H9 (cell line): ENCODE measurements at regions not wholly inside any gene's neighbourhood (a gene's known extent, or its start where the extent isn't known, plus 50 kb on each side); places are given as distances from the start of the nearest gene placed in this dataset.

ENCODE experiments used
- DNase-seq: peaks from one replicate; pipeline ENCODE4 v3.0.0-alpha.2; 2017
- H2AFZ ChIP-seq: one replicate; pipeline ENCODE4 v1.6.1; 2013; ENCODE audit warnings: mild to moderate bottlenecking, low read length, control low read depth, moderate library complexity
- H2AK5ac ChIP-seq: 2 replicates; pipeline ENCODE4 v1.6.1; 2013; ENCODE audit warnings: low read length, control low read depth, mixed read lengths; ENCODE audit not compliant: insufficient read length
- H2BK120ac ChIP-seq: one replicate; pipeline ENCODE4 v1.6.1; 2013; ENCODE audit warnings: low read depth, mild to moderate bottlenecking, low read length, control low read depth, inconsistent platforms; ENCODE audit not compliant: poor library complexity, severe bottlenecking
- H2BK12ac ChIP-seq: 2 replicates; pipeline ENCODE4 v1.6.1; 2013; ENCODE audit warnings: low read length, control low read depth, mixed read lengths, low read depth; ENCODE audit not compliant: insufficient read length
- H2BK15ac ChIP-seq: 2 replicates; pipeline ENCODE4 v1.6.1; 2013; ENCODE audit warnings: low read depth, low read length, control low read depth
- H2BK20ac ChIP-seq: one replicate; pipeline ENCODE4 v1.6.1; 2013; ENCODE audit warnings: low read depth, mild to moderate bottlenecking, low read length, control low read depth, inconsistent platforms; ENCODE audit not compliant: poor library complexity, severe bottlenecking
- H2BK5ac ChIP-seq: 2 replicates; pipeline ENCODE4 v1.6.1; 2013; ENCODE audit warnings: low read length, control low read depth, mixed read lengths; ENCODE audit not compliant: insufficient read length
- H3K14ac ChIP-seq: 2 replicates; pipeline ENCODE4 v1.6.1; 2013; ENCODE audit warnings: low read length, control low read depth; ENCODE audit not compliant: insufficient read depth
- H3K18ac ChIP-seq: 2 replicates; pipeline ENCODE4 v1.6.1; 2013; ENCODE audit warnings: low read depth, mild to moderate bottlenecking, mixed read lengths, low read length, control low read depth; ENCODE audit not compliant: insufficient read length
- H3K23ac ChIP-seq: 2 replicates; pipeline ENCODE4 v1.6.1; 2013; ENCODE audit warnings: low read length, control low read depth, mixed read lengths, low read depth; ENCODE audit not compliant: insufficient read length
- H3K23me2 ChIP-seq: 2 replicates; pipeline ENCODE4 v1.6.1; 2013; ENCODE audit warnings: low read depth, mild to moderate bottlenecking, mixed read lengths, low read length, control low read depth; ENCODE audit not compliant: insufficient read length, poor library complexity, severe bottlenecking
- H3K27ac ChIP-seq: 2 replicates; pipeline ENCODE4 v1.5.1; 2013; ENCODE audit warnings: low read length, control low read depth, mixed read lengths, low read depth; ENCODE audit not compliant: insufficient read length
- H3K27me3 ChIP-seq: 2 replicates; pipeline ENCODE4 v1.6.1; 2013; ENCODE audit warnings: low read length, control low read depth, inconsistent platforms; ENCODE audit not compliant: insufficient read depth
- H3K4ac ChIP-seq: 2 replicates; pipeline ENCODE4 v1.6.1; 2013; ENCODE audit warnings: low read depth, mild to moderate bottlenecking, control low read depth, inconsistent platforms, low read length, moderate library complexity
- H3K4me1 ChIP-seq: 2 replicates; pipeline ENCODE4 v1.6.1; 2013; ENCODE audit warnings: low read length, control low read depth, inconsistent platforms; ENCODE audit not compliant: insufficient read depth
- H3K4me2 ChIP-seq: 2 replicates; pipeline ENCODE4 v1.6.1; 2013; ENCODE audit warnings: low read length, control low read depth, mixed read lengths; ENCODE audit not compliant: insufficient read length, insufficient read depth
- H3K56ac ChIP-seq: 2 replicates; pipeline ENCODE4 v1.6.1; 2013; ENCODE audit warnings: low read depth, mild to moderate bottlenecking, mixed read lengths, low read length, control low read depth; ENCODE audit not compliant: insufficient read length
- H3K79me1 ChIP-seq: 2 replicates; pipeline ENCODE4 v1.6.1; 2013; ENCODE audit warnings: low read depth, mild to moderate bottlenecking, moderate library complexity, low read length, control low read depth, inconsistent platforms; ENCODE audit not compliant: insufficient read depth, poor library complexity, severe bottlenecking
- H3K79me2 ChIP-seq: 2 replicates; pipeline ENCODE4 v1.6.1; 2013; ENCODE audit warnings: low read length, control low read depth, inconsistent platforms; ENCODE audit not compliant: insufficient read depth
- H3K9ac ChIP-seq: 2 replicates; pipeline ENCODE4 v1.6.1; 2013; ENCODE audit warnings: low read length, control low read depth, mixed read lengths; ENCODE audit not compliant: insufficient read length; ENCODE audit errors: extremely low read depth
- H3K9me3 ChIP-seq: one replicate; pipeline ENCODE4 v1.6.1; 2013; ENCODE audit warnings: low read depth, low read length, inconsistent platforms; ENCODE audit not compliant: control insufficient read depth
- H3T11ph ChIP-seq: one replicate; pipeline ENCODE4 v1.6.1; 2013; ENCODE audit warnings: mild to moderate bottlenecking, low read length, control low read depth, inconsistent platforms
- H4K20me1 ChIP-seq: one replicate; pipeline ENCODE4 v1.6.1; 2013; ENCODE audit not compliant: control insufficient read depth, insufficient read length, insufficient read depth
- H4K5ac ChIP-seq: 2 replicates; pipeline ENCODE4 v1.6.1; 2013; ENCODE audit warnings: low read depth, mild to moderate bottlenecking, mixed read lengths, low read length, control low read depth; ENCODE audit not compliant: insufficient read length
- H4K8ac ChIP-seq: replicated peaks from 2 replicates; pipeline ENCODE4 v1.6.1; 2013; ENCODE audit warnings: low read length, control low read depth, mixed read lengths, low read depth; ENCODE audit not compliant: insufficient read length
- H4K91ac ChIP-seq: 2 replicates; pipeline ENCODE4 v1.6.1; 2013; ENCODE audit warnings: low read depth, mild to moderate bottlenecking, moderate library complexity, mixed read lengths, low read length, control low read depth; ENCODE audit not compliant: insufficient read length
- H3K27ac Mint-ChIP-seq, 3 experiments: 2 replicates in 2 of 3; 3 replicates in 1 of 3; pipeline ENCODE4 v1.8.0; 2020 to 2021; ENCODE audit warnings: mixed read lengths in 3 of 3, mild to moderate bottlenecking in 1 of 3, moderate library complexity in 1 of 3
- H3K27me3 Mint-ChIP-seq: 2 replicates; pipeline ENCODE4 v1.8.0; 2021; ENCODE audit warnings: low read depth, mild to moderate bottlenecking, moderate library complexity, mixed read lengths
- H3K36me3 Mint-ChIP-seq, 3 experiments: 2 replicates in 2 of 3; 3 replicates in 1 of 3; pipeline ENCODE4 v1.8.0; 2020 to 2021; ENCODE audit warnings: low read depth in 3 of 3, mixed read lengths in 3 of 3; ENCODE audit not compliant: insufficient read depth in 1 of 3
- H3K4me1 Mint-ChIP-seq, 2 experiments: 2 replicates each; pipeline ENCODE4 v1.8.0; 2020; ENCODE audit warnings: mixed read lengths in 2 of 2
- H3K4me3 Mint-ChIP-seq, 2 experiments: 2 replicates in 1 of 2; 3 replicates in 1 of 2; pipeline ENCODE4 v1.8.0; 2020 to 2021; ENCODE audit warnings: mild to moderate bottlenecking in 2 of 2, mixed read lengths in 2 of 2, moderate library complexity in 1 of 2
- H3K9me3 Mint-ChIP-seq, 2 experiments: 2 replicates in 1 of 2; 3 replicates in 1 of 2; pipeline ENCODE4 v1.8.0; 2020; ENCODE audit warnings: mild to moderate bottlenecking in 2 of 2, mixed read lengths in 2 of 2, moderate library complexity in 1 of 2
- WGBS: extraction: QIAGEN DNeasy Blood & Tissue Kit; methylation state at CpG from one replicate; pipeline ENCODE4 v1.1.7; 2013; ENCODE audit warnings: missing lambda C conversion rate, low lambda C conversion rate, mixed read lengths; ENCODE audit not compliant: insufficient read length; ENCODE audit errors: extremely low coverage; 5-methylcytosine and 5-hydroxymethylcytosine counted together
- TF ChIP-seq, protein P1 (sequence below): fragments of 200-600 bp; sonication (generic); conservative IDR thresholded peaks from 3 replicates; pipeline ENCODE4 v1.8.0; 2021; ENCODE audit warnings: antibody characterized with exemption, mild to moderate bottlenecking

DNA sequence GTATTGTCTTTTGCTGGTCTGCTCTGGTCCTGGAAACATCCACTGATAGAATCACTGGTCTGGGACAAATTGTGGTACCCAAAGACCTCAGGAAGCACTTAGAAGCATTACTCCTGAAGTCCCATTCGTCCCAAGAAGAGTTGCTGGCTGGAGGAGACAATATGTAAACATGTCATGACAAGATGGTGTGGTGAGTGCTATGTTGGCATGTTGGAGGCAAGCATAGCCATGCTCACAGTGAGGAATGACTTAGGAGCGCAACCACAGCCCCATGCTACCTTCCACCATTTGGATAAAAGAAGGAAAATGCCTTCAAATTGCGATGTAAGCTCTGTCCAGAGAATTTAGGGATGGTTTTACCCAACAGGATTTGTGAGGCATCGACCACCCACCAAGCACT, 115.8 kb upstream of the STC2 start:
- WGBS: no CpG with 5 or more reads among the region's 4 CpGs
- Histone ChIP-seq H3K79me2 (no peaks in the 10 kb centered on the region), H3K27me3 (no peaks in the 10 kb centered on the region), H3K23me2 (no peaks in the 10 kb centered on the region), H3K4me1 (no peaks in the 10 kb centered on the region), H2BK15ac (no peak overlapping the region), H4K20me1 (no peaks in the 10 kb centered on the region), H3K27ac (no peak overlapping the region), H2BK120ac (no peak overlapping the region), H2AFZ (no peak overlapping the region), H3K4me2 (no peak overlapping the region), H3K79me1 (no peaks in the 10 kb centered on the region), H4K8ac (no peak overlapping the region), H3K4ac (no peak overlapping the region), H3K14ac (no peak overlapping the region), H4K91ac (no peak overlapping the region), H2AK5ac (no peak overlapping the region), H2BK20ac (no peak overlapping the region), H2BK5ac (no peak overlapping the region), H4K5ac (no peak overlapping the region), H3T11ph (no peak overlapping the region), H3K56ac (no peak overlapping the region), H3K9me3 (no peaks in the 10 kb centered on the region), H3K23ac (no peak overlapping the region), H2BK12ac (no peak overlapping the region), H3K9ac (no peak overlapping the region), H3K18ac (no peak overlapping the region)
- H3K36me3 Mint-ChIP-seq: no peaks in the 10 kb centered on the region; a peak in 1 of 7 replicates
- peaks cover 0 to 3% of the 10 kb centered on the region in 2 experiments; a peak in 2 of 4 replicates for H3K4me1 Mint-ChIP-seq
- H3K9me3 Mint-ChIP-seq: no peaks in the 10 kb centered on the region; a peak in 1 of 5 replicates
- H3K27ac Mint-ChIP-seq: no peak overlapping the region
- TF ChIP-seq, protein P1, sequence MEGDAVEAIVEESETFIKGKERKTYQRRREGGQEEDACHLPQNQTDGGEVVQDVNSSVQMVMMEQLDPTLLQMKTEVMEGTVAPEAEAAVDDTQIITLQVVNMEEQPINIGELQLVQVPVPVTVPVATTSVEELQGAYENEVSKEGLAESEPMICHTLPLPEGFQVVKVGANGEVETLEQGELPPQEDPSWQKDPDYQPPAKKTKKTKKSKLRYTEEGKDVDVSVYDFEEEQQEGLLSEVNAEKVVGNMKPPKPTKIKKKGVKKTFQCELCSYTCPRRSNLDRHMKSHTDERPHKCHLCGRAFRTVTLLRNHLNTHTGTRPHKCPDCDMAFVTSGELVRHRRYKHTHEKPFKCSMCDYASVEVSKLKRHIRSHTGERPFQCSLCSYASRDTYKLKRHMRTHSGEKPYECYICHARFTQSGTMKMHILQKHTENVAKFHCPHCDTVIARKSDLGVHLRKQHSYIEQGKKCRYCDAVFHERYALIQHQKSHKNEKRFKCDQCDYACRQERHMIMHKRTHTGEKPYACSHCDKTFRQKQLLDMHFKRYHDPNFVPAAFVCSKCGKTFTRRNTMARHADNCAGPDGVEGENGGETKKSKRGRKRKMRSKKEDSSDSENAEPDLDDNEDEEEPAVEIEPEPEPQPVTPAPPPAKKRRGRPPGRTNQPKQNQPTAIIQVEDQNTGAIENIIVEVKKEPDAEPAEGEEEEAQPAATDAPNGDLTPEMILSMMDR: no peak
- H3K4me3 Mint-ChIP-seq: no peak overlapping the region
- no peak for DNase-seq
- peaks cover 5% of the 10 kb centered on the region for H3K27me3 Mint-ChIP-seq
